ENCODE measurements at regions not wholly inside any gene's neighbourhood (a gene's known extent, or its start where the extent isn't known, plus 50 kb on each side); places are given as distances from the start of the nearest gene placed in this dataset.

- DNase-seq (ENCODE audit: low spot score), result no peak
- FAIRE-seq, result no peak
Measured at GRCh38 chrX:147405764-147406163, 506.0 kb upstream of the FMR1 start.

GRCh38 chrX:147403040-147403439 lies 508.7 kb upstream of the FMR1 start:
- peak; percentile 0 for DNase-seq (ENCODE audit: low spot score)

GRCh38 chrX:147378767-147379166 lies 533.0 kb upstream of the FMR1 start:
- no peak for DNase-seq (ENCODE audit: low spot score)
- FAIRE-seq, result no peak

More at GRCh38 chrX:147403040-147403439, 508.7 kb upstream of the FMR1 start:
- no peak for FAIRE-seq

- no peak for DNase-seq (ENCODE audit: low spot score)
- no peak for FAIRE-seq
Measured at GRCh38 chrX:147377728-147378127, 534.0 kb upstream of the FMR1 start.

GRCh38 chrX:147376601-147377422 lies 534.9 kb upstream of the FMR1 start:
- DNase-seq (ENCODE audit: low spot score) (no peak), FAIRE-seq (no peak)

- DNase-seq (ENCODE audit: low spot score) (no peak), FAIRE-seq (no peak)
Measured at GRCh38 chrX:147364896-147365295, 546.8 kb upstream of the FMR1 start.

GRCh38 chrX:147351644-147352043 lies 537.1 kb upstream of the CXorf51A start:
- DNase-seq (ENCODE audit: low spot score), result no peak
- no peak for FAIRE-seq

GRCh38 chrX:147343467-147343866 lies 528.9 kb upstream of the CXorf51A start:
- no peak for FAIRE-seq

GRCh38 chrX:147342197-147342596 lies 527.7 kb upstream of the CXorf51A start:
- FAIRE-seq, result no peak
- no peak for DNase-seq (ENCODE audit: low spot score)

More at GRCh38 chrX:147343467-147343866, 528.9 kb upstream of the CXorf51A start:
- DNase-seq (ENCODE audit: low spot score), result no peak

- FAIRE-seq (no peak), DNase-seq (ENCODE audit: low spot score) (no peak)
Measured at GRCh38 chrX:147340947-147341346, 526.4 kb upstream of the CXorf51A start.

- FAIRE-seq (no peak), DNase-seq (ENCODE audit: low spot score) (no peak)
Measured at GRCh38 chrX:147333821-147334220, 519.3 kb upstream of the CXorf51A start.

GRCh38 chrX:147322496-147322895 lies 508.0 kb upstream of the CXorf51A start:
- DNase-seq (ENCODE audit: low spot score) (no peak), FAIRE-seq (no peak)

- DNase-seq (ENCODE audit: low spot score), result no peak
- no peak for FAIRE-seq
Measured at GRCh38 chrX:147315483-147315882, 500.9 kb upstream of the CXorf51A start.

Measured in urothelium cell line (cell line).